HG03460 (cell line): ENCODE measurements at regions not wholly inside any gene's neighbourhood (a gene's known extent, or its start where the extent isn't known, plus 50 kb on each side); places are given as distances from the start of the nearest gene placed in this dataset.

Experiments
- ATAC-seq: cut with Tn5 transposase; IDR thresholded peaks from one replicate; pipeline ENCODE4 v1.9.1; 2021; ENCODE audit not compliant: unreplicated experiment

GRCh38 chr2:41626936-41627335 lies 420.9 kb upstream of the PKDCC start:
- no peak for ATAC-seq

GRCh38 chr2:41634686-41635085 lies 413.1 kb upstream of the PKDCC start:
- ATAC-seq = no peak

- no peak for ATAC-seq
Observed at GRCh38 chr2:41644936-41645335, 402.9 kb upstream of the PKDCC start.

GRCh38 chr2:41647468-41648050 lies 400.3 kb upstream of the PKDCC start:
- ATAC-seq = no peak

GRCh38 chr2:41657226-41657625 lies 390.6 kb upstream of the PKDCC start:
- ATAC-seq = no peak

- no peak for ATAC-seq
Observed at GRCh38 chr2:41659758-41660157, 388.1 kb upstream of the PKDCC start.

- no peak for ATAC-seq
Observed at GRCh38 chr2:41662461-41662860, 385.4 kb upstream of the PKDCC start.

- no peak for ATAC-seq
Observed at GRCh38 chr2:41663056-41663455, 384.8 kb upstream of the PKDCC start.

- ATAC-seq = no peak
Observed at GRCh38 chr2:41668529-41668928, 379.3 kb upstream of the PKDCC start.

- ATAC-seq = no peak
Observed at GRCh38 chr2:41678639-41679038, 369.2 kb upstream of the PKDCC start.

GRCh38 chr2:41686156-41686555 lies 361.7 kb upstream of the PKDCC start:
- no peak for ATAC-seq

GRCh38 chr2:41691561-41691960 lies 356.3 kb upstream of the PKDCC start:
- ATAC-seq = no peak

- no peak for ATAC-seq
Observed at GRCh38 chr2:41694536-41695049, 353.2 kb upstream of the PKDCC start.

GRCh38 chr2:41695198-41696113 lies 352.4 kb upstream of the PKDCC start:
- no peak for ATAC-seq

GRCh38 chr2:41697389-41697788 lies 350.4 kb upstream of the PKDCC start:
- ATAC-seq = no peak

- ATAC-seq = no peak
Observed at GRCh38 chr2:41698678-41699422, 349.0 kb upstream of the PKDCC start.

GRCh38 chr2:41701231-41701630 lies 346.6 kb upstream of the PKDCC start:
- ATAC-seq = no peak

GRCh38 chr2:41703123-41703522 lies 344.7 kb upstream of the PKDCC start:
- no peak for ATAC-seq

- no peak for ATAC-seq
Observed at GRCh38 chr2:41705634-41706033, 342.2 kb upstream of the PKDCC start.

- ATAC-seq = no peak
Observed at GRCh38 chr2:41706286-41706685, 341.5 kb upstream of the PKDCC start.

- no peak for ATAC-seq
Observed at GRCh38 chr2:41707790-41708451, 339.9 kb upstream of the PKDCC start.
